K562 (cell line): ENCODE measurements at regions not wholly inside any gene's neighbourhood (a gene's known extent, or its start where the extent isn't known, plus 50 kb on each side); places are given as distances from the start of the nearest gene placed in this dataset.

ENCODE experiments used
- ATAC-seq: fragments of 200-7000 bp; cut with Tn5 transposase; 3 replicates; pipeline ENCODE4 v1.9.1; 2020; ENCODE audit warnings: moderate library complexity
- BruUV-seq: library from RNA; stranded (reverse); fragments of 400-500 nt; replicated peaks from 2 replicates; lab custom pipeline; 2021; lab: Mats Ljungman, UMichigan
- CTCF ChIA-PET: fragments of 300-600 bp; formaldehyde crosslinking; extraction: SDS; loops from one replicate; lab custom pipeline; 2021; ENCODE audit warnings: low intra/inter-chr PET ratio; lab: Yijun Ruan, JAX
- POLR2A ChIA-PET: fragments of 300-600, 350-650 bp; sonication (Branson Sonifier 250); formaldehyde crosslinking; extraction: SDS; loops from one replicate; lab custom pipeline; 2021; ENCODE audit warnings: antibody characterized with exemption, inconsistent platforms; lab: Yijun Ruan, JAX
- DNase-seq, 4 experiments: peaks; one replicate each; pipeline versions ENCODE4 v3.0.0 to v3.0.0-alpha.2; 2011 to 2018; ENCODE audit warnings: low spot score in 3 of 4, mixed read lengths in 3 of 4; ENCODE audit errors: extremely low read depth in 1 of 4
- FAIRE-seq: peaks from 2 replicates; lab custom pipeline; 2011; peaks lifted over from hg19 to GRCh38; lab: Jason Lieb, UNC
- H2AFZ ChIP-seq: 2 replicates; pipeline ENCODE4 v1.6.0; 2011; ENCODE audit warnings: low read depth, low read length, control low read depth, inconsistent platforms
- H3K27ac ChIP-seq: fragments of 200-600 bp; 3 replicates; pipeline ENCODE4 v1.8.0; 2011; ENCODE audit warnings: low read depth, mild to moderate bottlenecking, control low read depth, inconsistent platforms, low read length, moderate library complexity, mixed read lengths; ENCODE audit errors: extremely low read depth
- H3K27me3 ChIP-seq, 2 experiments: fragments of 300-600 bp in 1 of 2; 2 replicates in 1 of 2; 3 replicates in 1 of 2; pipeline versions ENCODE4 v1.6.0 to v1.8.0; 2011; ENCODE audit warnings: inconsistent platforms in 2 of 2, low read length in 2 of 2, mild to moderate bottlenecking in 1 of 2, mixed read lengths in 1 of 2, moderate library complexity in 1 of 2; ENCODE audit not compliant: control insufficient read depth in 2 of 2, insufficient read depth in 2 of 2
- H3K36me3 ChIP-seq: fragments of 300-600 bp; 3 replicates; pipeline ENCODE4 v1.8.0; 2011; ENCODE audit warnings: mild to moderate bottlenecking, low read length, inconsistent platforms; ENCODE audit not compliant: control insufficient read depth, insufficient read depth
- H3K4me1 ChIP-seq, 2 experiments: fragments of 200-600 bp in 1 of 2; replicated peaks in 1 of 2; 2 replicates in 1 of 2; 3 replicates in 1 of 2; pipeline versions ENCODE4 v1.5.1 to v1.8.0; 2011; ENCODE audit warnings: inconsistent platforms in 2 of 2, low read length in 2 of 2, mild to moderate bottlenecking in 1 of 2, mixed read lengths in 1 of 2, moderate library complexity in 1 of 2; ENCODE audit not compliant: control insufficient read depth in 2 of 2, insufficient read depth in 2 of 2
- H3K4me2 ChIP-seq: 2 replicates; pipeline ENCODE4 v1.6.1; 2011; ENCODE audit warnings: low read length, control low read depth, inconsistent platforms, mixed read lengths; ENCODE audit not compliant: insufficient read depth
- H3K4me3 ChIP-seq: fragments of 200-600 bp; sonication (generic), shearing (Covaris generic); 2 replicates; pipeline ENCODE4 v1.5.1; 2016; ENCODE audit warnings: control low read depth, inconsistent platforms
- H3K79me2 ChIP-seq: fragments of 200-600 bp; 3 replicates; pipeline ENCODE4 v1.8.0; 2011; ENCODE audit warnings: low read length, inconsistent platforms; ENCODE audit not compliant: control insufficient read depth, insufficient read depth
- H3K9ac ChIP-seq, 2 experiments: 2 replicates each; pipeline versions ENCODE4 v1.6.0 to v1.6.1; 2011; ENCODE audit warnings: low read depth in 2 of 2, low read length in 2 of 2, control low read depth in 1 of 2, inconsistent platforms in 1 of 2, mild to moderate bottlenecking in 1 of 2, mixed read lengths in 1 of 2; ENCODE audit not compliant: insufficient read depth in 1 of 2
- H3K9me1 ChIP-seq: one replicate; pipeline ENCODE4 v1.6.0; 2011; ENCODE audit warnings: inconsistent platforms, mild to moderate bottlenecking, low read length, moderate library complexity; ENCODE audit not compliant: control insufficient read depth, insufficient read depth
- H3K9me3 ChIP-seq: replicated peaks from 2 replicates; pipeline ENCODE4 v1.5.1; 2011; ENCODE audit warnings: low read depth, low read length, inconsistent platforms; ENCODE audit not compliant: control insufficient read depth, insufficient read depth
- H4K20me1 ChIP-seq: replicated peaks from 2 replicates; pipeline ENCODE4 v1.6.1; 2011; ENCODE audit warnings: low read length, inconsistent platforms, mixed read lengths; ENCODE audit not compliant: control insufficient read depth, insufficient read depth
- CTBP1 ChIP-seq: fragments of 450-650 bp; IDR thresholded peaks from 2 replicates; pipeline ENCODE4 v1.6.1; 2016; ENCODE audit warnings: borderline replicate concordance
- LCOR ChIP-seq: sonication (generic); formaldehyde crosslinking; IDR thresholded peaks from 2 replicates; pipeline ENCODE4 v1.8.0; 2022; ENCODE audit warnings: mild to moderate bottlenecking, missing genetic modification reagents
- MGA ChIP-seq: fragments of 450-650 bp; IDR thresholded peaks from 2 replicates; pipeline ENCODE4 v1.6.1; 2016; ENCODE audit warnings: mild to moderate bottlenecking, moderate library complexity
- NCOA4 ChIP-seq: fragments of 450-650 bp; IDR thresholded peaks from 2 replicates; pipeline ENCODE4 v1.6.1; 2018; ENCODE audit warnings: mild to moderate bottlenecking; ENCODE audit not compliant: partially characterized antibody
- PCBP2 ChIP-seq: fragments of 200-400 bp; formaldehyde crosslinking; IDR thresholded peaks from 2 replicates; pipeline ENCODE4 v1.6.1; 2018; ENCODE audit warnings: low read length, low read depth, mild to moderate bottlenecking, moderate library complexity; ENCODE audit not compliant: poor library complexity, severe bottlenecking
- RBM22 ChIP-seq: fragments of 200-400 bp; formaldehyde crosslinking; IDR thresholded peaks from 2 replicates; pipeline ENCODE4 v1.6.1; 2018; ENCODE audit warnings: low read length, low read depth; ENCODE audit not compliant: poor library complexity, severe bottlenecking
- SRF ChIP-seq, 2 experiments: fragments of 250-450, 450-650 bp in 1 of 2; sonication (Bioruptor Pico) in 1 of 2; sonication (generic) in 1 of 2; formaldehyde crosslinking; IDR thresholded peaks; 2 replicates each; pipeline versions ENCODE4 v1.5.0 to v1.5.1; 2020 to 2022; ENCODE audit warnings: mild to moderate bottlenecking in 1 of 2, missing genetic modification reagents in 1 of 2
- SRSF9 ChIP-seq: fragments of 200-400 bp; formaldehyde crosslinking; IDR thresholded peaks from 2 replicates; pipeline ENCODE4 v1.6.1; 2017; ENCODE audit warnings: low read depth, low read length, borderline replicate concordance
- TARDBP ChIP-seq: fragments of 450-650 bp; IDR thresholded peaks from 2 replicates; pipeline ENCODE4 v1.6.1; 2016
- WGBS: fragments of 100-300 bp; shearing (Covaris generic); methylation state at CpG from one replicate; pipeline ENCODE4 v1.1.6; 2016; ENCODE audit warnings: low coverage, mixed read lengths; ENCODE audit not compliant: insufficient coverage; ENCODE audit errors: missing lambda C conversion rate; 5-methylcytosine and 5-hydroxymethylcytosine counted together
- in situ Hi-C: fragments of 300-500 bp; cut with MboI; formaldehyde crosslinking; loops from 4 replicates; pipeline ENCODE4 v1.15.0; 2018; ENCODE audit warnings: inconsistent platforms, mixed read lengths
- intact Hi-C: fragments of 100-400 bp; cut with micrococcal nuclease; formaldehyde crosslinking; loops from 2 replicates; pipeline ENCODE4 v1.14.2; 2022
- TF ChIP-seq, protein P1 (sequence below): fragments of 250-450 bp; sonication (Bioruptor Pico); IDR thresholded peaks from 2 replicates; pipeline ENCODE4 v1.8.0; 2021; ENCODE audit warnings: borderline replicate concordance, mild to moderate bottlenecking, moderate library complexity; ENCODE audit not compliant: poor library complexity, severe bottlenecking

- in situ Hi-C loops (no loop called here), intact Hi-C loops (no loop called here)
- ATAC-seq = no peak
- no TSS peak for BruUV-seq
- H3K4me3 ChIP-seq = no peak overlapping the region
- ChIA-PET CTCF (interaction anchor here (0.6 kb wide), 1 partner anchor 17 kb away, joined by 3 read pairs; no protein-coding TSS in a partner anchor), POLR2A (no interaction called here)
- H3K79me2 ChIP-seq = no peaks in the 10 kb centered on the region
- H3K9ac ChIP-seq = no peak overlapping the region
- WGBS = 0% methylated on average over 4 of the region's 4 CpGs
- FAIRE-seq = no peak
- no peak overlapping the region for H2AFZ ChIP-seq
- H3K9me3 ChIP-seq = no peaks in the 10 kb centered on the region
- no peak overlapping the region for H3K27ac ChIP-seq
- H3K4me2 ChIP-seq = no peak overlapping the region
- no peaks in the 10 kb centered on the region for H4K20me1 ChIP-seq
- H3K9me1 ChIP-seq = no peaks in the 10 kb centered on the region
- DNase-seq = no peak
- H3K4me1 ChIP-seq = no peaks in the 10 kb centered on the region
- no peaks in the 10 kb centered on the region for H3K27me3 ChIP-seq
- H3K36me3 ChIP-seq = no peaks in the 10 kb centered on the region
- TF ChIP-seq RBM22 (no peak), PCBP2 (no peak), SRF (CRISPR knock-in tag; IDR thresholded peaks at IDR 0.05) (no peak), LCOR (CRISPR knock-in tag) (no peak), TARDBP (no peak), NCOA4 (no peak), SRSF9 (no peak), MGA (no peak), CTBP1 (no peak)
- TF ChIP-seq, protein P1, sequence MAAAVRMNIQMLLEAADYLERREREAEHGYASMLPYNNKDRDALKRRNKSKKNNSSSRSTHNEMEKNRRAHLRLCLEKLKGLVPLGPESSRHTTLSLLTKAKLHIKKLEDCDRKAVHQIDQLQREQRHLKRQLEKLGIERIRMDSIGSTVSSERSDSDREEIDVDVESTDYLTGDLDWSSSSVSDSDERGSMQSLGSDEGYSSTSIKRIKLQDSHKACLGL (CRISPR knock-in tag) = no peak
These were observed 652.2 kb upstream of the PCDH20 start for GRCh38 chr13:62067821-62068220.
